IMR-90 (cell line): ENCODE measurements at regions not wholly inside any gene's neighbourhood (a gene's known extent, or its start where the extent isn't known, plus 50 kb on each side); places are given as distances from the start of the nearest gene placed in this dataset.
"Not testable (repeated sequence)": the region's sequence is repeated elsewhere in the genome, so short reads cannot be mapped to it uniquely, and the experiment has no call there.

Experiments
- ATAC-seq: fragments of 200-7000 bp; cut with Tn5 transposase; 2 replicates; pipeline ENCODE4 v1.9.1; 2020; ENCODE audit warnings: low read depth, mild to moderate bottlenecking, moderate library complexity
- BruUV-seq: library from RNA; stranded (reverse); fragments of 400-500 nt; replicated peaks from 2 replicates; lab custom pipeline; 2021; lab: Mats Ljungman, UMichigan
- CTCF ChIA-PET: fragments of 300-600 bp; formaldehyde crosslinking; extraction: SDS; loops from one replicate; lab custom pipeline; 2021; ENCODE audit warnings: antibody characterized with exemption; lab: Yijun Ruan, JAX
- POLR2A ChIA-PET: fragments of 300-600 bp; sonication (Branson Sonifier 250); formaldehyde crosslinking; loops from one replicate; lab custom pipeline; 2022; ENCODE audit warnings: antibody characterized with exemption; ENCODE audit not compliant: unreplicated experiment; lab: Charles Lee
- DNase-seq: peaks from one replicate; pipeline ENCODE4 v3.0.0; 2013
- H2AFZ ChIP-seq: replicated peaks from 2 replicates; pipeline ENCODE3; 2013; ENCODE audit warnings: low read length, mild to moderate bottlenecking; ENCODE audit not compliant: poor library complexity
- H2AK5ac ChIP-seq: 2 replicates; pipeline ENCODE4 v1.6.1; 2013; ENCODE audit warnings: low read depth, low read length, inconsistent platforms
- H2AK9ac ChIP-seq: replicated peaks from 2 replicates; pipeline ENCODE3; 2013; ENCODE audit warnings: mild to moderate bottlenecking, low read depth, low read length, moderate library complexity; ENCODE audit not compliant: poor library complexity
- H2BK120ac ChIP-seq: 2 replicates; pipeline ENCODE4 v1.6.1; 2013; ENCODE audit warnings: low read depth, low read length, inconsistent platforms
- H2BK15ac ChIP-seq: 3 replicates; pipeline ENCODE4 v1.6.1; 2013; ENCODE audit warnings: low read depth, low read length, inconsistent platforms
- H2BK20ac ChIP-seq: 2 replicates; pipeline ENCODE4 v1.6.1; 2013; ENCODE audit warnings: low read depth, mild to moderate bottlenecking, inconsistent platforms, low read length, moderate library complexity
- H2BK5ac ChIP-seq: 2 replicates; pipeline ENCODE4 v1.6.1; 2013; ENCODE audit warnings: mild to moderate bottlenecking, low read depth, low read length, inconsistent platforms; ENCODE audit not compliant: poor library complexity, severe bottlenecking
- H3K14ac ChIP-seq: replicated peaks from 2 replicates; pipeline ENCODE4 v1.6.1; 2013; ENCODE audit warnings: low read depth, low read length, inconsistent platforms
- H3K18ac ChIP-seq: 2 replicates; pipeline ENCODE4 v1.6.1; 2013; ENCODE audit warnings: low read depth, low read length, control low read depth
- H3K23ac ChIP-seq: 2 replicates; pipeline ENCODE4 v1.6.1; 2013; ENCODE audit warnings: low read depth, low read length, inconsistent platforms
- H3K27ac ChIP-seq: 2 replicates; pipeline ENCODE4 v1.5.1; 2013; ENCODE audit warnings: mild to moderate bottlenecking, control low read depth, low read length; ENCODE audit not compliant: insufficient read depth
- H3K27me3 ChIP-seq: 2 replicates; pipeline ENCODE4 v1.6.1; 2013; ENCODE audit warnings: low read length; ENCODE audit not compliant: control insufficient read depth, insufficient read depth
- H3K36me3 ChIP-seq: 2 replicates; pipeline ENCODE4 v1.6.1; 2013; ENCODE audit warnings: low read length, mixed read lengths; ENCODE audit not compliant: control insufficient read depth, insufficient read depth
- H3K4ac ChIP-seq: 2 replicates; pipeline ENCODE4 v1.6.1; 2013; ENCODE audit warnings: low read depth, low read length, inconsistent platforms
- H3K4me1 ChIP-seq: 2 replicates; pipeline ENCODE4 v1.6.1; 2013; ENCODE audit warnings: low read length, mixed read lengths; ENCODE audit not compliant: control insufficient read depth, insufficient read depth
- H3K4me2 ChIP-seq: 2 replicates; pipeline ENCODE4 v1.6.1; 2013; ENCODE audit warnings: low read depth, mild to moderate bottlenecking, control low read depth, low read length, moderate library complexity
- H3K4me3 ChIP-seq: 2 replicates; pipeline ENCODE4 v1.5.1; 2013; ENCODE audit warnings: low read depth, mild to moderate bottlenecking, control low read depth, low read length, moderate library complexity; ENCODE audit not compliant: insufficient read depth
- H3K56ac ChIP-seq: 2 replicates; pipeline ENCODE4 v1.6.1; 2013; ENCODE audit warnings: low read length, inconsistent platforms; ENCODE audit not compliant: insufficient read depth; ENCODE audit errors: extremely low read depth
- H3K79me1 ChIP-seq, 2 experiments: 2 replicates each; pipeline ENCODE4 v1.6.1; 2013; ENCODE audit warnings: low read length in 2 of 2, inconsistent platforms in 1 of 2, low read depth in 1 of 2
- H3K9ac ChIP-seq: 2 replicates; pipeline ENCODE4 v1.6.1; 2013; ENCODE audit warnings: low read depth, low read length, control low read depth
- H3K9me1 ChIP-seq: 2 replicates; pipeline ENCODE4 v1.6.1; 2013; ENCODE audit warnings: low read length, inconsistent platforms; ENCODE audit not compliant: insufficient read depth
- H3K9me3 ChIP-seq: 2 replicates; pipeline ENCODE4 v1.6.1; 2013; ENCODE audit warnings: low read length; ENCODE audit not compliant: control insufficient read depth, insufficient read depth
- H4K20me1 ChIP-seq: 2 replicates; pipeline ENCODE4 v1.6.1; 2013; ENCODE audit warnings: low read length, inconsistent platforms; ENCODE audit not compliant: insufficient read depth
- H4K5ac ChIP-seq: 2 replicates; pipeline ENCODE4 v1.6.1; 2013; ENCODE audit warnings: mild to moderate bottlenecking, low read depth, low read length, control low read depth
- H4K8ac ChIP-seq, 2 experiments: 2 replicates each; pipeline ENCODE4 v1.6.1; 2013; ENCODE audit warnings: low read depth in 2 of 2, low read length in 2 of 2, control low read depth in 1 of 2, inconsistent platforms in 1 of 2
- H4K91ac ChIP-seq: 2 replicates; pipeline ENCODE4 v1.6.1; 2013; ENCODE audit warnings: low read depth, low read length, inconsistent platforms; ENCODE audit not compliant: insufficient read depth
- MAFK ChIP-seq: IDR thresholded peaks from 2 replicates; pipeline ENCODE4 v1.6.1; 2012; ENCODE audit warnings: low read depth, low read length, improper control_type of control experiment
- NFE2L2 ChIP-seq: fragments of 150-350 bp; IDR thresholded peaks from 2 replicates; pipeline ENCODE4 v1.6.1; 2016; ENCODE audit warnings: low read depth, mild to moderate bottlenecking, low read length
- RCOR1 ChIP-seq: IDR thresholded peaks from 2 replicates; pipeline ENCODE4 v1.6.1; 2012; ENCODE audit warnings: mild to moderate bottlenecking, low read length, improper control_type of control experiment; ENCODE audit not compliant: insufficient replicate concordance
- SMC3 ChIP-seq: fragments of 150-350 bp; IDR thresholded peaks from 2 replicates; pipeline ENCODE4 v1.6.1; 2016; ENCODE audit warnings: low read depth, mild to moderate bottlenecking, antibody characterized with exemption, low read length, moderate library complexity
- WGBS, 2 experiments: methylation state at CpG; one replicate each; pipeline versions ENCODE4 v1.1.5 to v1.1.7; 2013; ENCODE audit warnings: missing lambda C conversion rate in 2 of 2; ENCODE audit not compliant: insufficient read length in 1 of 2; ENCODE audit errors: extremely low coverage in 2 of 2; 5-methylcytosine and 5-hydroxymethylcytosine counted together
- dilution Hi-C: fragments of 300-500 bp; cut with HindIII; formaldehyde crosslinking; loops from one replicate; pipeline ENCODE4 v1.14.3; 2018; ENCODE audit warnings: low sequenced_read_pairs; ENCODE audit not compliant: unreplicated experiment
- in situ Hi-C: fragments of 300-500 bp; cut with MboI; formaldehyde crosslinking; loops from 3 replicates; pipeline ENCODE4 v1.14.3; 2019; ENCODE audit warnings: low sequenced_read_pairs, inconsistent platforms, mixed read lengths
- intact Hi-C: fragments of 100-400 bp; cut with micrococcal nuclease; formaldehyde crosslinking; loops from 2 replicates; pipeline ENCODE4 v1.10.0; 2022
- TF ChIP-seq, protein P1 (sequence below): conservative IDR thresholded peaks from 2 replicates; pipeline ENCODE4 v1.5.1; 2012; ENCODE audit warnings: mild to moderate bottlenecking, low read depth, low read length, improper control_type of control experiment
- TF ChIP-seq, protein P2 (sequence below): fragments of 150-350 bp; IDR thresholded peaks from 2 replicates; pipeline ENCODE4 v1.6.1; 2016; ENCODE audit warnings: low read depth, mild to moderate bottlenecking, low read length, moderate library complexity, borderline replicate concordance

DNA sequence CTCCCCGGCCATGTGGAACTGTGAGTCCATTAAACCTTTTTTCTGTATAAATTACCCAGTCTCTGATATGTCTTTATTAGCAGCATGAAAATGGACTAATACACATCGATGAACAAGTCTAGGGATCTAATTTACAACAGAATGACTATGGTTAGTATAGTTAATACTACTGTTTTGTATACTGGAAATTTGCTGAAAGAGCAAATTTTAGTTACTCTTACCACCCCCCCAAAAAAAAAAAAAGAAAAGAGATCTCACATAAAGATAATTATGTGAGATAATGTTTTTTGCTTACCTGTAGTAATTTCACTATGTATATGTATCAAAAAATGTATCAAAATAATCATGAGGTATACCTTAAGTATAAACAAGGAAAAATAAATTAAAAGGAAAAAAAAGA lies 199.5 kb upstream of the GRM3 start:
- peaks cover 3% of the 10 kb centered on the region; the same call in 1 of the 2 replicates for H3K9me3 ChIP-seq
- no peak overlapping the region for H2BK120ac ChIP-seq
- no peaks in the 10 kb centered on the region for H3K4me1 ChIP-seq
- no CpG with 5 or more reads among the region's 2 CpGs for WGBS, 2 experiments
- H2BK20ac ChIP-seq = no peak overlapping the region
- H2BK15ac ChIP-seq = no peak overlapping the region
- CTCF ChIA-PET = no interaction called here
- no peak overlapping the region for H3K4me3 ChIP-seq
- H3K4ac ChIP-seq = no peak overlapping the region
- no peaks in the 10 kb centered on the region for H3K27me3 ChIP-seq
- no peak for TF ChIP-seq NFE2L2
- TF ChIP-seq, protein P1, sequence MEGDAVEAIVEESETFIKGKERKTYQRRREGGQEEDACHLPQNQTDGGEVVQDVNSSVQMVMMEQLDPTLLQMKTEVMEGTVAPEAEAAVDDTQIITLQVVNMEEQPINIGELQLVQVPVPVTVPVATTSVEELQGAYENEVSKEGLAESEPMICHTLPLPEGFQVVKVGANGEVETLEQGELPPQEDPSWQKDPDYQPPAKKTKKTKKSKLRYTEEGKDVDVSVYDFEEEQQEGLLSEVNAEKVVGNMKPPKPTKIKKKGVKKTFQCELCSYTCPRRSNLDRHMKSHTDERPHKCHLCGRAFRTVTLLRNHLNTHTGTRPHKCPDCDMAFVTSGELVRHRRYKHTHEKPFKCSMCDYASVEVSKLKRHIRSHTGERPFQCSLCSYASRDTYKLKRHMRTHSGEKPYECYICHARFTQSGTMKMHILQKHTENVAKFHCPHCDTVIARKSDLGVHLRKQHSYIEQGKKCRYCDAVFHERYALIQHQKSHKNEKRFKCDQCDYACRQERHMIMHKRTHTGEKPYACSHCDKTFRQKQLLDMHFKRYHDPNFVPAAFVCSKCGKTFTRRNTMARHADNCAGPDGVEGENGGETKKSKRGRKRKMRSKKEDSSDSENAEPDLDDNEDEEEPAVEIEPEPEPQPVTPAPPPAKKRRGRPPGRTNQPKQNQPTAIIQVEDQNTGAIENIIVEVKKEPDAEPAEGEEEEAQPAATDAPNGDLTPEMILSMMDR = no peak
- TF ChIP-seq SMC3 = no peak
- 0 out of 2 replicates have a peak, but pooled peaks have one; percentile 4 for TF ChIP-seq MAFK
- no peak for TF ChIP-seq RCOR1
- TF ChIP-seq, protein P2, sequence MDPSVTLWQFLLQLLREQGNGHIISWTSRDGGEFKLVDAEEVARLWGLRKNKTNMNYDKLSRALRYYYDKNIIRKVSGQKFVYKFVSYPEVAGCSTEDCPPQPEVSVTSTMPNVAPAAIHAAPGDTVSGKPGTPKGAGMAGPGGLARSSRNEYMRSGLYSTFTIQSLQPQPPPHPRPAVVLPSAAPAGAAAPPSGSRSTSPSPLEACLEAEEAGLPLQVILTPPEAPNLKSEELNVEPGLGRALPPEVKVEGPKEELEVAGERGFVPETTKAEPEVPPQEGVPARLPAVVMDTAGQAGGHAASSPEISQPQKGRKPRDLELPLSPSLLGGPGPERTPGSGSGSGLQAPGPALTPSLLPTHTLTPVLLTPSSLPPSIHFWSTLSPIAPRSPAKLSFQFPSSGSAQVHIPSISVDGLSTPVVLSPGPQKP = no peak
- H3K79me1 ChIP-seq = no peaks in the 10 kb centered on the region
- no peak for DNase-seq
- H3K56ac ChIP-seq = no peak overlapping the region
- no peak overlapping the region for H2AK9ac ChIP-seq
- H4K91ac ChIP-seq = no peak overlapping the region
- no peak overlapping the region for H3K4me2 ChIP-seq
- no peak overlapping the region for H2AK5ac ChIP-seq
- ATAC-seq = no peak
- H4K5ac ChIP-seq = no peak overlapping the region
- no peaks in the 10 kb centered on the region for H3K9me1 ChIP-seq
- no peak overlapping the region for H3K14ac ChIP-seq
- intact Hi-C loops = no loop called here
- no peak overlapping the region for H3K18ac ChIP-seq
- no TSS peak for BruUV-seq
- H3K23ac ChIP-seq = no peak overlapping the region
- H4K20me1 ChIP-seq = no peaks in the 10 kb centered on the region
- no peak overlapping the region for H2BK5ac ChIP-seq
- no peak overlapping the region for H2AFZ ChIP-seq
- H4K8ac ChIP-seq = no peak overlapping the region
- H3K36me3 ChIP-seq = no peaks in the 10 kb centered on the region
- in situ Hi-C loops = no loop called here
- no peak overlapping the region for H3K9ac ChIP-seq
- dilution Hi-C loops = no loop called here
- no peak overlapping the region for H3K27ac ChIP-seq
- POLR2A ChIA-PET = no interaction called here

DNA sequence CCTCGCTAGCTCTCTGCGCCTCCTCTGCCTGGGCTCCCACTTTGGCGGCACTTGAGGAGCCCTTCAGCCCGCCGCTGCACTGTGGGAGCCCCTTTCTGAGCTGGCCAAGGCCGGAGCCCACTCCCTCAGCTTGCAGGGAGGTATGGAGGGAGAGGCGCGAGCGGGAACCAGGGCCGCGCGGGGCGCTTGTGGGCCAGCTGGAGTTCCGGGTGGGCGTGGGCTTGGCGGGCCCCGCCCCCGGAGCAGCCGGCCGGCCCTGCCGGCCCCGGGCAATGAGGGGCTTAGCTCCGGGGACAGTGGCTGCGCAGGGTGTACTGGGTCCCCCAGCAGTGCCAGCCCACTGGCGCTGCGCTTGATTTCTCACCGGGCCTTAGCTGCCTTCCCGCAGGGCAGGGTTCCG lies 203.3 kb upstream of the GRM3 start:
- H2AK9ac ChIP-seq, H3K79me1 ChIP-seq, POLR2A ChIA-PET, CTCF ChIA-PET, H2BK20ac ChIP-seq, H4K5ac ChIP-seq, H2BK120ac ChIP-seq, DNase-seq, in situ Hi-C loops, H2BK15ac ChIP-seq, H4K8ac ChIP-seq, H3K14ac ChIP-seq, H3K27ac ChIP-seq, H2AFZ ChIP-seq, H3K18ac ChIP-seq, H3K9ac ChIP-seq, ATAC-seq, H2BK5ac ChIP-seq, dilution Hi-C loops, H4K91ac ChIP-seq, H3K4me1 ChIP-seq, BruUV-seq, H3K27me3 ChIP-seq, H3K9me3 ChIP-seq, H3K36me3 ChIP-seq, intact Hi-C loops, H4K20me1 ChIP-seq, H3K4me3 ChIP-seq, H3K23ac ChIP-seq, H3K9me1 ChIP-seq, H3K4me2 ChIP-seq, H3K56ac ChIP-seq, H2AK5ac ChIP-seq, H3K4ac ChIP-seq: not testable (repeated sequence)
- WGBS, 2 experiments = 78% methylated on average over 8 of the region's 29 CpGs; no CpG with 5 or more reads in 1 of the 2 experiments
